Suprapubic skin (tissue), 4 donors: ENCODE measurements at regions not wholly inside any gene's neighbourhood (a gene's known extent, or its start where the extent isn't known, plus 50 kb on each side); places are given as distances from the start of the nearest gene placed in this dataset.
"Not testable (repeated sequence)": the region's sequence is repeated elsewhere in the genome, so short reads cannot be mapped to it uniquely, and the experiment has no call there.

Experiments
- DNase-seq, 2 donors: peaks; one replicate each; pipeline ENCODE4 v3.0.0-alpha.2; 2019; ENCODE audit warnings: low spot score in 2 of 2
- H3K27ac ChIP-seq: fragments of 200-600 bp; sonication (generic); one replicate; pipeline ENCODE4 v1.5.1; 2019
- H3K27me3 ChIP-seq: fragments of 200-600 bp; sonication (generic); one replicate; pipeline ENCODE4 v1.5.1; 2019
- H3K36me3 ChIP-seq: fragments of 200-600 bp; sonication (generic); one replicate; pipeline ENCODE4 v1.5.1; 2019
- H3K4me1 ChIP-seq: fragments of 200-600 bp; sonication (generic); one replicate; pipeline ENCODE4 v1.5.1; 2019
- H3K4me3 ChIP-seq: fragments of 200-600 bp; sonication (generic); one replicate; pipeline ENCODE4 v1.5.1; 2019; ENCODE audit warnings: mild to moderate bottlenecking
- H3K9me3 ChIP-seq: fragments of 200-600 bp; sonication (generic); one replicate; pipeline ENCODE4 v1.5.1; 2019
- EP300 ChIP-seq: sonication (generic); formaldehyde crosslinking; IDR thresholded peaks from one replicate; pipeline ENCODE4 v1.6.1; 2017; ENCODE audit warnings: antibody characterized with exemption
- POLR2A ChIP-seq, 2 donors: fragments of 450-650 bp; IDR thresholded peaks; one replicate each; pipeline ENCODE4 v1.6.1; 2017; ENCODE audit warnings: antibody characterized with exemption in 2 of 2, mild to moderate bottlenecking in 2 of 2, moderate library complexity in 2 of 2
- POLR2AphosphoS5 ChIP-seq, 3 donors: sonication (generic); formaldehyde crosslinking; IDR thresholded peaks; one replicate each; pipeline ENCODE4 v1.6.1; 2017; ENCODE audit warnings: antibody characterized with exemption in 3 of 3
- WGBS: methylation state at CpG from one replicate; pipeline ENCODE4 v1.1.5; 2018; 5-methylcytosine and 5-hydroxymethylcytosine counted together
- TF ChIP-seq, protein P1 (sequence below), 2 donors: fragments of 200-600 bp in 1 of 2; fragments of 450-650 bp in 1 of 2; sonication (generic) in 1 of 2; IDR thresholded peaks; one replicate each; pipeline ENCODE4 v1.5.1; 2016 to 2019; ENCODE audit warnings: antibody characterized with exemption in 2 of 2, mild to moderate bottlenecking in 1 of 2, moderate library complexity in 1 of 2

DNA sequence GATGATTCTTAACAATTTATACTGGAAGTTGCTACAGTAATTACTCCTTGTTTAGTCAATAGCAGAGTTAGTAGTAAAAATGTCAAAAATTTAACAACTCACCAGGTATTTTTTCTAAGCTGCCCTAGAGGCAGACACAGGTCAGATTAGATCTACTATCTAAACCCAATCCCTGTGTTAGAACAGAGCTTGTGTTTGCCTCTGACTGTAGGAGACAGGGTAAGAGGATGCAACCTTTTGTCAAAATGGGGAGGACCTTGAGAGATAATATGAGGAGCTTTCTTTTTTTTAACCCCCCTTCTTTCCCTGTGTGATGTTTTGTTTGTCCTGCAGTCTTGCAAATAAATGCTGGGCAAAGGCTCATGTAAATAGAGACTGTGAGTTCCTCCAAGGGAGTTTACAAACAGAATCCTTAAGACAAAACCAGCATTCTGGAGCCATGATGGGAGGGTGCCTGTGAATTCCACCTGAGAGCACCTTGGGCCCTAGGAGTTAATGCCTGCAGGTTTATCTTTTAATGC is 353.1 kb downstream of the GATA3 start:
- Histone ChIP-seq H3K4me1 (peaks cover 6% of the 10 kb centered on the region), H3K27ac (no peak overlapping the region), H3K9me3 (no peaks in the 10 kb centered on the region), H3K4me3 (no peak overlapping the region), H3K36me3 (no peaks in the 10 kb centered on the region), H3K27me3 (no peaks in the 10 kb centered on the region)
- no peak for TF ChIP-seq POLR2AphosphoS5 (IDR thresholded peaks at IDR 0.05)
- TF ChIP-seq POLR2A (IDR thresholded peaks at IDR 0.05) = no peak
- TF ChIP-seq EP300 = no peak
- TF ChIP-seq, protein P1, sequence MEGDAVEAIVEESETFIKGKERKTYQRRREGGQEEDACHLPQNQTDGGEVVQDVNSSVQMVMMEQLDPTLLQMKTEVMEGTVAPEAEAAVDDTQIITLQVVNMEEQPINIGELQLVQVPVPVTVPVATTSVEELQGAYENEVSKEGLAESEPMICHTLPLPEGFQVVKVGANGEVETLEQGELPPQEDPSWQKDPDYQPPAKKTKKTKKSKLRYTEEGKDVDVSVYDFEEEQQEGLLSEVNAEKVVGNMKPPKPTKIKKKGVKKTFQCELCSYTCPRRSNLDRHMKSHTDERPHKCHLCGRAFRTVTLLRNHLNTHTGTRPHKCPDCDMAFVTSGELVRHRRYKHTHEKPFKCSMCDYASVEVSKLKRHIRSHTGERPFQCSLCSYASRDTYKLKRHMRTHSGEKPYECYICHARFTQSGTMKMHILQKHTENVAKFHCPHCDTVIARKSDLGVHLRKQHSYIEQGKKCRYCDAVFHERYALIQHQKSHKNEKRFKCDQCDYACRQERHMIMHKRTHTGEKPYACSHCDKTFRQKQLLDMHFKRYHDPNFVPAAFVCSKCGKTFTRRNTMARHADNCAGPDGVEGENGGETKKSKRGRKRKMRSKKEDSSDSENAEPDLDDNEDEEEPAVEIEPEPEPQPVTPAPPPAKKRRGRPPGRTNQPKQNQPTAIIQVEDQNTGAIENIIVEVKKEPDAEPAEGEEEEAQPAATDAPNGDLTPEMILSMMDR (IDR thresholded peaks at IDR 0.05) = no peak
- DNase-seq = no peak

- H3K9me3 ChIP-seq = no peaks in the 10 kb centered on the region
- no peaks in the 10 kb centered on the region for H3K36me3 ChIP-seq
- no peak for DNase-seq
- WGBS = 85% methylated on average over 3 of the region's 3 CpGs
- no peaks in the 10 kb centered on the region for H3K27me3 ChIP-seq
- no peak overlapping the region for H3K27ac ChIP-seq
- H3K4me3 ChIP-seq = no peak overlapping the region
- H3K4me1 ChIP-seq = no peaks in the 10 kb centered on the region
- TF ChIP-seq, protein P1 (IDR thresholded peaks at IDR 0.05) = no peak
- TF ChIP-seq EP300 = no peak
- no peak for TF ChIP-seq POLR2AphosphoS5 (IDR thresholded peaks at IDR 0.05)
- TF ChIP-seq POLR2A (IDR thresholded peaks at IDR 0.05) = no peak
Measured at GRCh38 chr10:8410506-8410905, 356.0 kb downstream of the GATA3 start.

- Histone ChIP-seq H3K4me3 (no peak overlapping the region), H3K27me3 (no peaks in the 10 kb centered on the region), H3K27ac (no peak overlapping the region), H3K9me3 (no peaks in the 10 kb centered on the region), H3K4me1 (no peaks in the 10 kb centered on the region), H3K36me3 (no peaks in the 10 kb centered on the region)
- 91% methylated on average over 6 of the region's 6 CpGs for WGBS
- no peak for DNase-seq
- TF ChIP-seq POLR2A (IDR thresholded peaks at IDR 0.05) (no peak), POLR2AphosphoS5 (IDR thresholded peaks at IDR 0.05) (no peak), EP300 (no peak)
- TF ChIP-seq, protein P1 (IDR thresholded peaks at IDR 0.05) = no peak
Measured at GRCh38 chr10:8412541-8412940, 358.1 kb downstream of the GATA3 start.

DNA sequence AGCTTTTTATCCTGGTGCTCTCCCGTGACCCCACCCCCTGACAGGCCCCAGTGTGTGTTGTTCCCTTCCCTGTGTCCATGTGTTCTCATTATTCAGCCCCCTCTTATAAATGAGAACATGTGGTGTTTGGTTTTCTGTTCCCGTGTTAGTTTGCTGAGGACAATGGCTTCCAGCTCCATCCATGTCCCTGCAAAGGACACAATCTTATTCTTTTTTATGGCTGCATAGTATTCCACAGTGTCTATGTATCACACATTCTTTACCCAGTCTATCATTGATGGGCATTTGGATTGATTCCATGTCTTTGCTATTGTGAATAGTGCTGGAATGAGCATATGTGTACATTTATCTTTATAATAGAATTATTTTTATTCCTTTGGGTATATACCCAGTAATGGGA is 360.5 kb downstream of the GATA3 start:
- not testable (repeated sequence) for H3K36me3 ChIP-seq, H3K27me3 ChIP-seq, H3K9me3 ChIP-seq, DNase-seq, H3K4me1 ChIP-seq, H3K4me3 ChIP-seq, H3K27ac ChIP-seq
- 95% methylated on average over 2 of the region's 2 CpGs for WGBS

GRCh38 chr10:8416192-8416701 is 361.8 kb downstream of the GATA3 start:
- Histone ChIP-seq H3K4me3 (no peak overlapping the region), H3K9me3 (no peaks in the 10 kb centered on the region), H3K4me1 (no peaks in the 10 kb centered on the region), H3K27me3 (no peaks in the 10 kb centered on the region), H3K36me3 (no peaks in the 10 kb centered on the region), H3K27ac (no peak overlapping the region)
- no peak for TF ChIP-seq POLR2A (IDR thresholded peaks at IDR 0.05)
- TF ChIP-seq POLR2AphosphoS5 (IDR thresholded peaks at IDR 0.05) = no peak
- TF ChIP-seq, protein P1 (IDR thresholded peaks at IDR 0.05) = no peak
- no peak for TF ChIP-seq EP300
- WGBS = 48% methylated on average over 8 of the region's 8 CpGs
- no peak for DNase-seq

DNA sequence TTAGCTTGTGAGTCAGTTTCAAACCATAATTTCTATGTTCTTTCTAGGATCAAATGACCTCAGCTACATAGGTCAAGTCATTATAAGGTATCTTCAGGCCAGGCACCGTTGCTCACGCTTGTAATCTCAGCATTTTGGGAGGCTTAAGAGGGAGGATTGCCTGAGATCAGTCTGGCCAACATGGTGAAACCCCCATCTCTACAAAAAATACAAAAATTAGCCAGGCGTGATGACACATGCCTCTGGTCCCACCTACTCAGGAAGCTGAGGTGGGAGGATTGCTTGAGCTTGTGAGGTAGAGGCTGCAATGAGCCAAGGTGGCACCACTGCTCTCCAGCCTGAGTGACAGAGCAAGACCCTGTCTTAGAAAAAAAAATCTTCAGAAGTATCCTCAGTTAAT is 362.3 kb downstream of the GATA3 start:
- 64% methylated on average over 3 of the region's 3 CpGs for WGBS
- no peaks in the 10 kb centered on the region for H3K9me3 ChIP-seq
- H3K4me3 ChIP-seq = no peak overlapping the region
- H3K36me3 ChIP-seq = no peaks in the 10 kb centered on the region
- DNase-seq = no peak
- H3K27me3 ChIP-seq = no peaks in the 10 kb centered on the region
- TF ChIP-seq EP300 = no peak
- no peak for TF ChIP-seq POLR2A (IDR thresholded peaks at IDR 0.05)
- TF ChIP-seq POLR2AphosphoS5 (IDR thresholded peaks at IDR 0.05) = no peak
- TF ChIP-seq, protein P1 (IDR thresholded peaks at IDR 0.05) = no peak
- H3K4me1 ChIP-seq = no peaks in the 10 kb centered on the region
- no peak overlapping the region for H3K27ac ChIP-seq
